Keratinocyte (primary cell): ENCODE measurements at regions not wholly inside any gene's neighbourhood (a gene's known extent, or its start where the extent isn't known, plus 50 kb on each side); places are given as distances from the start of the nearest gene placed in this dataset.

Experiments used
- EZH2 ChIP-seq: IDR thresholded peaks from one replicate; pipeline ENCODE4 v1.6.1; 2012; ENCODE audit warnings: inconsistent platforms, mild to moderate bottlenecking, low read length, moderate library complexity
- TF ChIP-seq, protein P1 (sequence below), 3 experiments: IDR thresholded peaks in 1 of 3; conservative IDR thresholded peaks in 1 of 3; optimal IDR thresholded peaks in 1 of 3; 2 replicates in 2 of 3; 3 replicates in 1 of 3; pipeline versions ENCODE3 to v1.5.1; 2011; ENCODE audit warnings: low read length in 3 of 3, mild to moderate bottlenecking in 3 of 3, moderate library complexity in 2 of 3, control low read depth in 1 of 3, inconsistent platforms in 1 of 3; ENCODE audit not compliant: insufficient read depth in 2 of 3; ENCODE audit errors: extremely low read depth in 1 of 3

DNA sequence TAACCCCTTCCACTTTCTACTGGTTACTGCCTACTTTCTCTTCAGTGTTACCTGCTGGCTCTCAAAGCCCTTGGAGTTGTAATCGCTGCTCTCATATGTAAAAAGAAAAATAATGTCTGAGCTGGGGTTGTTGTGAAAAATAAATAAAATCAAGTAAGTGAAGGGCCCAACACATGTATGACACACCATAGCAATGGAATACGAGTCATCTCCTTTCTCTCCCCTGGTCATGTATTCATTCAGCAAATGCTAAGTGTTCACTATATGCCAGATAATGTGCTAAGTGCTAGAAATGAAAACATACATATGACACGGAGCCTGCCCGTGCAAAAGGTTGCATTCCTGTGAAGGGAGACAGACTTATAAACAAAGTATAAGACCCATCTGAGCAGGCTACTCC is 535.0 kb downstream of the RFC3 start:
- TF ChIP-seq, protein P1, sequence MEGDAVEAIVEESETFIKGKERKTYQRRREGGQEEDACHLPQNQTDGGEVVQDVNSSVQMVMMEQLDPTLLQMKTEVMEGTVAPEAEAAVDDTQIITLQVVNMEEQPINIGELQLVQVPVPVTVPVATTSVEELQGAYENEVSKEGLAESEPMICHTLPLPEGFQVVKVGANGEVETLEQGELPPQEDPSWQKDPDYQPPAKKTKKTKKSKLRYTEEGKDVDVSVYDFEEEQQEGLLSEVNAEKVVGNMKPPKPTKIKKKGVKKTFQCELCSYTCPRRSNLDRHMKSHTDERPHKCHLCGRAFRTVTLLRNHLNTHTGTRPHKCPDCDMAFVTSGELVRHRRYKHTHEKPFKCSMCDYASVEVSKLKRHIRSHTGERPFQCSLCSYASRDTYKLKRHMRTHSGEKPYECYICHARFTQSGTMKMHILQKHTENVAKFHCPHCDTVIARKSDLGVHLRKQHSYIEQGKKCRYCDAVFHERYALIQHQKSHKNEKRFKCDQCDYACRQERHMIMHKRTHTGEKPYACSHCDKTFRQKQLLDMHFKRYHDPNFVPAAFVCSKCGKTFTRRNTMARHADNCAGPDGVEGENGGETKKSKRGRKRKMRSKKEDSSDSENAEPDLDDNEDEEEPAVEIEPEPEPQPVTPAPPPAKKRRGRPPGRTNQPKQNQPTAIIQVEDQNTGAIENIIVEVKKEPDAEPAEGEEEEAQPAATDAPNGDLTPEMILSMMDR (optimal IDR thresholded peaks at IDR 0.05 in 1 of 3, IDR thresholded peaks at IDR 0.05 in 1 of 3, conservative IDR thresholded peaks at IDR 0.05 in 1 of 3; ENCODE audit: extremely low read depth in 1 of 3, insufficient read depth in 2 of 3, low read length in 3 of 3) = no peak
- TF ChIP-seq EZH2 = no peak
